ENCODE measurements at regions not wholly inside any gene's neighbourhood (a gene's known extent, or its start where the extent isn't known, plus 50 kb on each side); places are given as distances from the start of the nearest gene placed in this dataset.

- no peak for TF ChIP-seq CTCF (IDR thresholded peaks at IDR 0.05)
- ATAC-seq: no peak
- Mint-ChIP-seq H3K9me3 (no peaks in the 10 kb centered on the region), H3K27me3 (no peaks in the 10 kb centered on the region), H3K4me3 (no peak overlapping the region), H3K36me3 (ENCODE audit: low read depth) (no peaks in the 10 kb centered on the region), H3K27ac (no peak overlapping the region), H3K4me1 (ENCODE audit: low read depth) (no peaks in the 10 kb centered on the region)
- ChIA-PET CTCF (no interaction called here), POLR2A (no interaction called here)
- intact Hi-C loops (cut with micrococcal nuclease): no loop called here
- DNase-seq: no peak
Observed at GRCh38 chr11:37552284-37552683, 954.2 kb upstream of the RAG2 start.

- POLR2A ChIA-PET: no interaction called here
- intact Hi-C loops (cut with micrococcal nuclease): no loop called here
- TF ChIP-seq CTCF (IDR thresholded peaks at IDR 0.05): no peak
- Mint-ChIP-seq H3K4me3 (no peak overlapping the region), H3K4me1 (ENCODE audit: low read depth) (no peaks in the 10 kb centered on the region), H3K27ac (no peak overlapping the region), H3K9me3 (peaks cover 2% of the 10 kb centered on the region), H3K36me3 (ENCODE audit: low read depth) (no peaks in the 10 kb centered on the region), H3K27me3 (no peaks in the 10 kb centered on the region)
- CTCF ChIA-PET: no interaction called here
- ATAC-seq (no peak), DNase-seq (no peak)
Observed at GRCh38 chr11:37544491-37544890, 946.5 kb upstream of the RAG2 start.

DNA sequence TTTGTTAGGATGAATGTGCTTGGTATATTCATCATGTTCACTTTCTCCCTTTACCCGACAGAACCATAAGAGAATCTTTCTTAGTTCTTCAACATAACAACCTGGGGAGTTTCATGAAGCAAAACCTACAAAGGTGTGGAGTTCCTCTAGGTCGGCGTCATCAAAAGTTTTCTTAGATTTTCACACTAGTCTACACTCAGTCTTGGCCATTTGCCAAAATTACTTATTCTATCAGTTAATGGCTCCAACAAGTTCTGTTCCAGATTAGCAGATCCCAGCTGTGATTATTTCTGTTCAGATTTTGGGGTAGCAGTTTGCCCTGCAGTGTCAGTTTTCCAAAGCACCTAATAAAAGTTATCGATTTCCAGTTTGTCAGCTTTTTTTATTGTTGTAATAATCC is 935.8 kb upstream of the RAG2 start:
- no peaks in the 10 kb centered on the region for H3K4me1 Mint-ChIP-seq (ENCODE audit: low read depth)
- POLR2A ChIA-PET: no interaction called here
- TF ChIP-seq CTCF (IDR thresholded peaks at IDR 0.05): no peak
- ATAC-seq (no peak), DNase-seq (no peak)
- no peaks in the 10 kb centered on the region for H3K27me3 Mint-ChIP-seq
- no peak overlapping the region for H3K27ac Mint-ChIP-seq
- intact Hi-C loops (cut with micrococcal nuclease): no loop called here
- no peak overlapping the region for H3K4me3 Mint-ChIP-seq
- H3K36me3 Mint-ChIP-seq (ENCODE audit: low read depth): no peaks in the 10 kb centered on the region
- CTCF ChIA-PET: no interaction called here
- H3K9me3 Mint-ChIP-seq: peaks cover 9% of the 10 kb centered on the region

DNA sequence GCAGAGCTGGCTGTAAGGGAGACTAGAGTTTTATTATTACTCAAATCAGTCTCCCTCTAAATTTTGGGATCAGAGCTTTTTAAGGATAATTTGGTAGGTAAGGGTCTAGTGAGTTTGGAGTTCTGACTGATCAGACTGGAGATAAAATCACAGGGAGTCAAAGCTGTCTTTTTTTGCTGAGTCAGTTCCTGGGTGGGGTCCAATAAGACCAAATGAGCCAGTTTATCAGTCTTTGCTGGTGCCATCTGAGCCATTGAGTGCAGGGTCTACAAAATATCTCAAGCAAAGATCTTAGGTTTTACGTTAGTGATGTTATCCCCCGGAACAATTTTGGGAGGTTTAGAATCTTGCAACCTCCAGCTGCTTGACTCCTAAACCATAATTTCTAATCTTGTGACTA is 935.1 kb upstream of the RAG2 start:
- CTCF ChIA-PET: no interaction called here
- peaks cover 13% of the 10 kb centered on the region for H3K9me3 Mint-ChIP-seq
- H3K4me3 Mint-ChIP-seq: no peak overlapping the region
- TF ChIP-seq CTCF (IDR thresholded peaks at IDR 0.05): no peak
- no peaks in the 10 kb centered on the region for H3K4me1 Mint-ChIP-seq (ENCODE audit: low read depth)
- DNase-seq (no peak), ATAC-seq (no peak)
- POLR2A ChIA-PET: no interaction called here
- intact Hi-C loops (cut with micrococcal nuclease): no loop called here
- H3K27me3 Mint-ChIP-seq: no peaks in the 10 kb centered on the region
- H3K27ac Mint-ChIP-seq: no peak overlapping the region
- H3K36me3 Mint-ChIP-seq (ENCODE audit: low read depth): no peaks in the 10 kb centered on the region

DNA sequence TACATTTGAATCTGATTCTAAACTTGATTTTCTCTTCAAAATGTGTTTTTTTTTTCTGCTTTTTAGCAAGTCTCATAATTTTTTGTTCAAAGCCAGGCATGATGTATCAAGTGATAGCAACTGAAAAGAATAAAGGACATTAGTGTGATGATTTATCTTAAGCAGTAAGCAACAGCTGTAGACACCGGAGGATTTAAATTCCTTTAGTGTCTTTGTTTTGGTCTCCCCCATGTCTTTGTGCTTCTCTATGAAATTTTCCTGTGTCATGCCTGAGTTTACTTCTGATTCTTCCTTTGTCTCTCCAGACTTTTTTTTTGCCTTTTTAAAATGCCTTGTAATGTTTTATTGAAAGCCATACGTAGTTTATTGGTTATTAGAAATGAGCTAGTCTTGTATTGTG is 934.2 kb upstream of the RAG2 start:
- no peaks in the 10 kb centered on the region for H3K27me3 Mint-ChIP-seq
- no peak for TF ChIP-seq CTCF (IDR thresholded peaks at IDR 0.05)
- peaks cover 15% of the 10 kb centered on the region for H3K9me3 Mint-ChIP-seq
- ChIA-PET POLR2A (no interaction called here), CTCF (no interaction called here)
- ATAC-seq (no peak), DNase-seq (no peak)
- H3K4me3 Mint-ChIP-seq: no peak overlapping the region
- intact Hi-C loops (cut with micrococcal nuclease): no loop called here
- no peak overlapping the region for H3K27ac Mint-ChIP-seq
- no peaks in the 10 kb centered on the region for H3K36me3 Mint-ChIP-seq (ENCODE audit: low read depth)
- no peaks in the 10 kb centered on the region for H3K4me1 Mint-ChIP-seq (ENCODE audit: low read depth)

Data from activated CD8-positive, alpha-beta T cell treated with anti-CD3 and anti-CD28 coated beads for 36 hours (primary cell).